ENCODE measurements at regions not wholly inside any gene's neighbourhood (a gene's known extent, or its start where the extent isn't known, plus 50 kb on each side); places are given as distances from the start of the nearest gene placed in this dataset.
"Not testable (repeated sequence)": the region's sequence is repeated elsewhere in the genome, so short reads cannot be mapped to it uniquely, and the experiment has no call there.

DNA sequence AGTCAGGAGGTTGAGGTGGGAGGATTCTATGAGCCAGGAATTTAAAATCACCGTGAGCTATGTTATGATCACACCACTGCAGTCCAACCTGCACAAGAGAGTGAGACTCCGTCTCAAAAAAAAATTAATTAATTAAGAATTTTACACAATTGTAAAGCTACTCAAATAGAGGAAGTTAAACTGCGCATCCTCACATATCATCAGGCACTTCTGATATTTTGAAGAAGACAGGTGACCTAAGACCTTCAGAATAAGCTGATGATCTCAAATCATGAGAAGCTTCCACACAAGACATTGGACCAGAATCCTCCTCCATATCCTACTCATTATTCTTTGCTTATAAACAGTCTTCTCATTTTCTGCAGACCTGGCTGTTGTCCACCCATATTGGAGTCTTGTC is 800.9 kb downstream of the TMEM121 start:
- no peak overlapping the region for H3K4me3 Mint-ChIP-seq
- H3K4me1 ChIP-seq (ENCODE audit: control insufficient read depth, insufficient read depth, low read length), result no peaks in the 10 kb centered on the region
- no peaks in the 10 kb centered on the region for H3K36me3 ChIP-seq (ENCODE audit: control insufficient read depth, insufficient read depth, low read length)
- H3K27me3 Mint-ChIP-seq (ENCODE audit: low read depth in 2 of 2), result peaks cover 28 to 44% of the 10 kb centered on the region in 2 donors
- H3K4me1 Mint-ChIP-seq, result no peaks in the 10 kb centered on the region
- no peak overlapping the region for H3K27ac ChIP-seq (ENCODE audit: low read length)
- H3K9me3 ChIP-seq (ENCODE audit: control insufficient read depth, insufficient read depth, low read length), result no peaks in the 10 kb centered on the region
- no peak overlapping the region for H3K4me3 ChIP-seq (ENCODE audit: low read length)
- TF ChIP-seq CTCF (IDR thresholded peaks at IDR 0.05), result no peak
- DNase-seq (no peak), ATAC-seq (no peak)
- H3K9me3 Mint-ChIP-seq, result no peaks in the 10 kb centered on the region
- no peak overlapping the region for H3K27ac Mint-ChIP-seq
- H3K27me3 ChIP-seq (ENCODE audit: control insufficient read depth, insufficient read depth, low read length), result peaks cover 2% of the 10 kb centered on the region
- intact Hi-C loops (cut with micrococcal nuclease), result no loop called here
- no peaks in the 10 kb centered on the region for H3K36me3 Mint-ChIP-seq
- 68% methylated on average over 2 of the region's 3 CpGs for WGBS (ENCODE audit: insufficient coverage)

DNA sequence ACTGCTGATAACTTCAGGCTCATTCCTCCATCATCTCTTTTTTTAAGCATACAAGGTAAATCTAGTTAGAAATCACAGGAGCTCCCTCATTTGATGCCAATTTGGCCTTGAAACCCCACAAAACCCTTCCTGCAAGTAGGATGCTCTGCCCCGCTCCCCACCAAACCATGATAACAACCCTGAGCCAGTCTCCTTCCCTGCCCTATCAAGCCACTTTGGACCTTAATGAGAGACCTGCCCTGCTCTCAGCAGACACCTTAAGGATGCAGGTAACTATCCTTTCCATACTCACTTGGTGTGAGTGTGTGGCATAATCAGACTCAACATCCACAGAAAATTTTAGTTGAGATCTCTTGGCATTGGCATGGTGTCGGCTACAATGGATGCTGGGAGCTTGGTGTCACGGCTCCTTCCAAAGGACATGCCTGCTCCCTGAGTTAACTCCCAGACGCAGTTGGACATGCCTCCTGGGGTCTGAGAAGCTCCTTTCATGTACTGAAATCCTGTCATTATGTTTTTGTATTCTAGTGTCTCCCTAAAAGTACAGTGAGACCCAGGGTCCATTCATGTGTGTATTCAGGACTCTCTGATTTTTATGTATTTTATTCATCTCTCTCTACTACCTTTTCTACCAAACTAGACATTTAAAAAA is 801.4 kb downstream of the TMEM121 start:
- intact Hi-C loops (cut with micrococcal nuclease); DNase-seq; H3K4me3 Mint-ChIP-seq; ATAC-seq; H3K27ac ChIP-seq (ENCODE audit: low read length); H3K36me3 ChIP-seq (ENCODE audit: control insufficient read depth, insufficient read depth, low read length); H3K4me3 ChIP-seq (ENCODE audit: low read length); H3K4me1 ChIP-seq (ENCODE audit: control insufficient read depth, insufficient read depth, low read length); H3K27ac Mint-ChIP-seq; H3K9me3 Mint-ChIP-seq; H3K9me3 ChIP-seq (ENCODE audit: control insufficient read depth, insufficient read depth, low read length); H3K36me3 Mint-ChIP-seq; H3K4me1 Mint-ChIP-seq; H3K27me3 ChIP-seq (ENCODE audit: control insufficient read depth, insufficient read depth, low read length): not testable (repeated sequence)
- peaks cover 27 to 38% of the 10 kb centered on the region in 2 donors for H3K27me3 Mint-ChIP-seq (ENCODE audit: low read depth in 2 of 2)
- WGBS (ENCODE audit: insufficient coverage), result 80% methylated on average over 4 of the region's 4 CpGs

DNA sequence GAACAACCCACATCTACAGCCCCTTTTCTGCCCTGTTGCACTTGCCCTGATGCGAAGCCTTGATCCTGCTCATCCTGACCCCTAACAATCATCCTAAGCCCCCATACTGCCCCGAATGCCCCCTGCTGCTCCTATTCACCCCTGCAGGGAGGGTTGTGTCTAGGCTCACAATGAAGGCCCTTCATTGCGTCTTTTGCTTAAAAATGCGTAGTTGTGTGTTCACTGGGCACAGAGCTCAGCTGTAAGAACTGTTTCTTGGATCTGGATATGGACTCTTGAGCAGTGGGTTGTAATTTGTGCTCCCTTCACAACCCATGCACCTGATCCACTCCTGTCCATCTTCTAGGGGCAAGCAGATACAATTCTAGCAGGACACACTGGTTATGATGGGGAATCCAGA is 802.9 kb downstream of the TMEM121 start:
- H3K36me3 Mint-ChIP-seq; H3K4me3 Mint-ChIP-seq; H3K4me3 ChIP-seq (ENCODE audit: low read length); H3K36me3 ChIP-seq (ENCODE audit: control insufficient read depth, insufficient read depth, low read length); H3K9me3 Mint-ChIP-seq; H3K4me1 Mint-ChIP-seq; H3K9me3 ChIP-seq (ENCODE audit: control insufficient read depth, insufficient read depth, low read length); H3K27ac Mint-ChIP-seq; ATAC-seq; DNase-seq; H3K27me3 ChIP-seq (ENCODE audit: control insufficient read depth, insufficient read depth, low read length); H3K4me1 ChIP-seq (ENCODE audit: control insufficient read depth, insufficient read depth, low read length); H3K27ac ChIP-seq (ENCODE audit: low read length); intact Hi-C loops (cut with micrococcal nuclease): not testable (repeated sequence)
- H3K27me3 Mint-ChIP-seq (ENCODE audit: low read depth in 2 of 2), result peaks cover 23 to 36% of the 10 kb centered on the region in 2 donors
- WGBS (ENCODE audit: insufficient coverage), result 93% methylated on average over 3 of the region's 4 CpGs

- H3K36me3 Mint-ChIP-seq; H3K4me3 Mint-ChIP-seq; H3K9me3 Mint-ChIP-seq; H3K4me1 ChIP-seq (ENCODE audit: control insufficient read depth, insufficient read depth, low read length); intact Hi-C loops (cut with micrococcal nuclease); H3K9me3 ChIP-seq (ENCODE audit: control insufficient read depth, insufficient read depth, low read length); H3K4me1 Mint-ChIP-seq; H3K27me3 ChIP-seq (ENCODE audit: control insufficient read depth, insufficient read depth, low read length); ATAC-seq; H3K36me3 ChIP-seq (ENCODE audit: control insufficient read depth, insufficient read depth, low read length); H3K4me3 ChIP-seq (ENCODE audit: low read length); H3K27ac ChIP-seq (ENCODE audit: low read length); H3K27ac Mint-ChIP-seq; DNase-seq: not testable (repeated sequence)
- WGBS (ENCODE audit: insufficient coverage), result 52% methylated on average over 3 of the region's 8 CpGs
- peaks cover 23 to 36% of the 10 kb centered on the region in 2 donors for H3K27me3 Mint-ChIP-seq (ENCODE audit: low read depth in 2 of 2)
Measured at GRCh38 chr14:106329987-106330774, 803.8 kb downstream of the TMEM121 start.

Data from natural killer cell (primary cell).